ENCODE measurements at regions not wholly inside any gene's neighbourhood (a gene's known extent, or its start where the extent isn't known, plus 50 kb on each side); places are given as distances from the start of the nearest gene placed in this dataset.
A peak's percentile ranks its signal among the peaks of the same experiment; 100 is the strongest.
"Not testable (repeated sequence)": the region's sequence is repeated elsewhere in the genome, so short reads cannot be mapped to it uniquely, and the experiment has no call there.

GRCh38 chr2:109727929-109728447 lies 66.1 kb upstream of the RGPD5 start:
- H3K27me3 ChIP-seq (ENCODE audit: control insufficient read depth, insufficient read depth, low read length) = no peaks in the 10 kb centered on the region
- no peak for TF ChIP-seq CTCF (IDR thresholded peaks at IDR 0.05; ENCODE audit: insufficient read depth, low read length, poor library complexity, severe bottlenecking)
- no peak for DNase-seq (ENCODE audit: low read depth)
- no peaks in the 10 kb centered on the region for H3K36me3 ChIP-seq (ENCODE audit: control insufficient read depth, insufficient read depth, low read length)
- H3K4me3 ChIP-seq (ENCODE audit: low read depth, low read length) = no peak overlapping the region

DNA sequence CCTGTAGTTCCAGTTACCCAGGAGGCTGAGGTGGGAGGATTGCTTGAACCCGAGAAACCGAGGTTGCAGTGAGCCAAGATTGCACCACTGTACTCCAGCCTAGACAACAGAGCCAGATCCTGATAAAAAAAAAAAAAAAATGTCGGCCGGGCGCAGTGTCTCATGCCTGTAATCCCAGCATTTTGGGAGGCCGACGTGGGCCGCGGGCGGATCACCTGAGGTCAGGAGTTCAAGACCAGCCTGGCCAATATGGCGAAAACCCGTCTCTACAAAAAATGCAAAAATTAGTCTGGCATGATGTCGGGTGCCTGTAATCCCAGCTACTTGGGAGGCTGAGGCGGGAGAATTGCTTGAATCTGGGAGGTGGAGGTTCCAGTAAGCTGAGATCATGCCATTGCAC lies 60.4 kb upstream of the RGPD5 start:
- not testable (repeated sequence) for H3K4me3 ChIP-seq (ENCODE audit: low read depth, low read length); H3K27me3 ChIP-seq (ENCODE audit: control insufficient read depth, insufficient read depth, low read length); H3K36me3 ChIP-seq (ENCODE audit: control insufficient read depth, insufficient read depth, low read length); DNase-seq (ENCODE audit: low read depth)

DNA sequence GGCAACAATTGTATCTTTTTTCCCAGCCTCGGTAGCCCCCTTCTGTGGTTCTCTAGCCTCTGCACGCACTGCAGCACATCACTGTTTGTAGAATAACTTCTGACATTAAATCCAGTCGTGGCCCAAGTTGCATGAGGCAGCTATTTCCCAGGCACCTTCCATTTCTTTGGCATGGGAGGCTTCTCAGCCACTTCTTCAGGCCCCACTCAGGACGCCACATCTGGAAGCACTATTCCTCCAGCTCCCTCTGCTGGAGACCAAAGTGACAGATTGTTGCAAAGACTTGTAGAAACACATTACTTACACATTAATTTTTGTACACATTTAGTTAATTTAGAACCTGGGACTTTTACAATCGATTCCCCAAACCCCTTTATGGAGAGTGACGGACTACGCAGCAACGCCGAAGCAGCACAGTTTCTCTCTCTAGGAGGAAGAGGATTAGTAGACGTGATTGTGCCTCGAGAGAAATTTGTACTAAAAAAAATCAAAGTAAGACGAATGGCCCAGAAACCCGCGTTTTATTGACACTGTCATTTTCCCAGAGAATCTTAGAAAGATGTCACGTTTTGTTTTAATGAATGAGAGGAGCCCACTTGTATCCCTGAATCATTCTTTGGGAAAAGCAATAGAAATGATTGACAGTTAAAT lies 57.8 kb upstream of the RGPD5 start:
- Histone ChIP-seq H3K36me3 (ENCODE audit: control insufficient read depth, insufficient read depth, low read length) (no peaks in the 10 kb centered on the region), H3K27me3 (ENCODE audit: control insufficient read depth, insufficient read depth, low read length) (no peaks in the 10 kb centered on the region), H3K4me3 (ENCODE audit: low read depth, low read length) (no peak overlapping the region)
- TF ChIP-seq CTCF (IDR thresholded peaks at IDR 0.05; ENCODE audit: insufficient read depth, low read length, poor library complexity, severe bottlenecking) = peak; percentile 76
- peak; percentile 9 for DNase-seq (ENCODE audit: low read depth)
